ENCODE measurements at regions not wholly inside any gene's neighbourhood (a gene's known extent, or its start where the extent isn't known, plus 50 kb on each side); places are given as distances from the start of the nearest gene placed in this dataset.

DNA sequence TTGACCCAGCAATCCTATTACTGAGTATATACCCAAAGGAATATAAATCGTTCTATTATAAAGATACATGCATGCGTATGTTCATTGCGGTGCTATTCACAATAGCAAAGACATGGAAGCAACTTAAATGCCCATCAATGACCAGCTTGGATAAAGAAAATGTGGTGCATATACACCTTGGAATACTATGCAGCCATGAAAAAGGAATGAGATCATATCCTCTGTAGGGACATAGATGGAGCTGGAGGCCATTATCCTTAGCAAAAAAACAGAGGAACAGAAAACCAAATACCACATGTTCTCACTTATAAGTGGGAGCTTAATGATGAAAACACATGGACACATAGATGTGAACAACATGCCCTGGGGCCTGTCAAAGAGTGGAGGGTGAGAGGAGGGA lies 124.1 kb upstream of the AFF2 start:
- Histone ChIP-seq H3K27me3 (replicated peaks; ENCODE audit: insufficient read depth) (no peaks in the 10 kb centered on the region), H3K4me3 (no peak overlapping the region), H3K9me3 (no peaks in the 10 kb centered on the region), H3K4me1 (replicated peaks) (no peaks in the 10 kb centered on the region), H3K27ac (no peak overlapping the region), H3K36me3 (no peaks in the 10 kb centered on the region)
- TF ChIP-seq POLR2A (IDR thresholded peaks at IDR 0.05) (no peak), POLR2AphosphoS5 (IDR thresholded peaks at IDR 0.05) (no peak)
- TF ChIP-seq, protein P1, sequence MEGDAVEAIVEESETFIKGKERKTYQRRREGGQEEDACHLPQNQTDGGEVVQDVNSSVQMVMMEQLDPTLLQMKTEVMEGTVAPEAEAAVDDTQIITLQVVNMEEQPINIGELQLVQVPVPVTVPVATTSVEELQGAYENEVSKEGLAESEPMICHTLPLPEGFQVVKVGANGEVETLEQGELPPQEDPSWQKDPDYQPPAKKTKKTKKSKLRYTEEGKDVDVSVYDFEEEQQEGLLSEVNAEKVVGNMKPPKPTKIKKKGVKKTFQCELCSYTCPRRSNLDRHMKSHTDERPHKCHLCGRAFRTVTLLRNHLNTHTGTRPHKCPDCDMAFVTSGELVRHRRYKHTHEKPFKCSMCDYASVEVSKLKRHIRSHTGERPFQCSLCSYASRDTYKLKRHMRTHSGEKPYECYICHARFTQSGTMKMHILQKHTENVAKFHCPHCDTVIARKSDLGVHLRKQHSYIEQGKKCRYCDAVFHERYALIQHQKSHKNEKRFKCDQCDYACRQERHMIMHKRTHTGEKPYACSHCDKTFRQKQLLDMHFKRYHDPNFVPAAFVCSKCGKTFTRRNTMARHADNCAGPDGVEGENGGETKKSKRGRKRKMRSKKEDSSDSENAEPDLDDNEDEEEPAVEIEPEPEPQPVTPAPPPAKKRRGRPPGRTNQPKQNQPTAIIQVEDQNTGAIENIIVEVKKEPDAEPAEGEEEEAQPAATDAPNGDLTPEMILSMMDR (IDR thresholded peaks at IDR 0.05): no peak
- 100% methylated on average over 3 of the region's 3 CpGs for WGBS
- intact Hi-C loops (cut with DNase I): no loop called here
- DNase-seq (ENCODE audit: low spot score): no peak

DNA sequence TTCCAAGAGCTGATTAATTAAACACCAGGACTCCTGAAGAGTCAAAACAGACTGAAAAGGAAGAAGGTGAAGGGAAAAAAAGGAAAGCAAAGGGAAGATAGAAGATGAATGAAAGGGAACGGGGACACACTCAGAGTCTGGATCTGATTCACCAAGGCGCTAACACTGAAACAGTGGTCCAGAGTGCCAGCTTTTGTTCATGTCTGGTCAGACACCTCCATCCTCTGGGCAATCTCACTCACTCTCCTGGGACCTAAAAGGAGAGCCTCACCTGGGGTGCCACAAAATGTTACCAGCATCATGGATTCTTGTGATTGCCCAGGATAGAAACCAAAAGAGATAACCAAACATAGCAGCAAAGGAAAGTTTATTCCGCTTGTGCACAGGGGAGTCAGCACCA lies 120.3 kb upstream of the AFF2 start:
- H3K9me3 ChIP-seq: no peaks in the 10 kb centered on the region
- no peak for DNase-seq (ENCODE audit: low spot score)

DNA sequence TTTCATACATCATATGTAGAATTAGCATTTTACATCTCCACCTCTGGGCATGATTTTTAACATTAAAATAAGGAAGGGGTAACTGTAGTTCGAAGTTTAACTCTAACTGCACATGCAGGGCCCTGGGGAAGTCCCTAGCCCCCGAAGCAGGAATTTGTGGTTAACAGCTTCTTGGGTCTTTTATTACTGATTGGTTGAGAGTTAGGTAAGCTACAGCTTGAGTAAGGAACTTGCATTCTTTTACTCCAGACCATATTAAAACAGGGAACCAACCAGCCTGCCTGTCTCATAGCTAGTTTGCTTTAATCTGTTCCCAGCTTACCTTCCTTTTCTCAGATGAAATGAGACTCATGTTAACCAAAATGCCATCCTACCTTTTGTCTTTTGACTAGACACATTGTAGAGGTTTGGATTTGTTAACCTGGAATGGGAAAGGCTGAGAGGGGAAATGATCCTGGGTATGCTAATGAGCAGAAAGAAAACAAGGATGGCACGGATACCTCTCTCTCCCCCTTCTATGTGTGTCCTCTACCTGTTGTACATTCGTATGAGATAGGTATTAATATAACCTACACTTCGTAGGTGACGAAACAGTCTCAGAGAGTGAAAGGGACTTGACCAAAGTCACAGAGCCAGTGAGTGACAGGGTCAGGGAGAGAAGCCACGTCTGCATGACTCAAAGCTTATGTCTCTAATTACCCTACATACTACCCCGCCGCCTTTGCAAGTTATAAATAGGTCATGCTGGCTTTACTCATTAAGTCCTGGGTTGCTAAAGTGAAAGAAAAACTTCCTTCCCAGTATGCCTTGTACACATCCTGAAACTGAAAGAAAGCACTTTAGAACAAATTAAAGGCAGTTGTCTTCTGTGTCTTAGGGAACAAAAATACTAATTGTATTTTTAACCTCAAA lies 119.5 kb upstream of the AFF2 start:
- no peak for DNase-seq (ENCODE audit: low spot score)
- Histone ChIP-seq H3K27me3 (replicated peaks; ENCODE audit: insufficient read depth) (no peaks in the 10 kb centered on the region), H3K4me1 (replicated peaks) (no peaks in the 10 kb centered on the region), H3K36me3 (no peaks in the 10 kb centered on the region), H3K27ac (no peak overlapping the region), H3K9me3 (no peaks in the 10 kb centered on the region), H3K4me3 (no peak overlapping the region)
- 54% methylated on average over 9 of the region's 9 CpGs for WGBS
- intact Hi-C loops (cut with DNase I): no loop called here
- TF ChIP-seq, protein P1 (IDR thresholded peaks at IDR 0.05): no peak
- TF ChIP-seq POLR2A (IDR thresholded peaks at IDR 0.05): no peak
- TF ChIP-seq POLR2AphosphoS5 (IDR thresholded peaks at IDR 0.05): no peak

More for the DNA sequence above, 120.3 kb upstream of the AFF2 start:
- Histone ChIP-seq H3K4me3 (no peak overlapping the region), H3K27me3 (replicated peaks; ENCODE audit: insufficient read depth) (no peaks in the 10 kb centered on the region), H3K36me3 (no peaks in the 10 kb centered on the region), H3K27ac (no peak overlapping the region), H3K4me1 (replicated peaks) (no peaks in the 10 kb centered on the region)
- intact Hi-C loops (cut with DNase I): no loop called here
- 100% methylated on average over 3 of the region's 3 CpGs for WGBS
- no peak for TF ChIP-seq POLR2AphosphoS5 (IDR thresholded peaks at IDR 0.05)
- TF ChIP-seq POLR2A (IDR thresholded peaks at IDR 0.05): no peak
- TF ChIP-seq, protein P1 (IDR thresholded peaks at IDR 0.05): no peak

DNA sequence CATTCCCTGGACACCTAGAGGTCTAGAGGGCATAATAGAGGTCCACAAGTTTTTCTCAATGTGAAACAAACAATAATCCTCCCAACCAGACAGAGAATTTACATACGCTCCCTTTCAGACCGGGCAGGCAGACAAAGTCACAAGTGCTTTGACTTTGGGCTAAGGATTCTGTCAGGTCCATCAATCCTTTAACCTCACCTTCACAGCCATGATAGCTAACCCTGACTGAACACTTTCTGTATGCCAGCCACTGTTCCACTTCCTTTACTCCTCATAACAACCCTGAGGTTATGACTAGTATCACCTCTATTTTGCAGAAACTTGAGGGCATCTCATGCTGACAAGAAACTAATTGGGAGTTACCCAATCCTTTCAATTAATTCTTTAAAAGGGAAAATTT lies 118.8 kb upstream of the AFF2 start:
- DNase-seq (ENCODE audit: low spot score): no peak
- Histone ChIP-seq H3K4me1 (replicated peaks) (no peaks in the 10 kb centered on the region), H3K9me3 (no peaks in the 10 kb centered on the region), H3K36me3 (no peaks in the 10 kb centered on the region), H3K4me3 (no peak overlapping the region), H3K27ac (no peak overlapping the region), H3K27me3 (replicated peaks; ENCODE audit: insufficient read depth) (no peaks in the 10 kb centered on the region)
- TF ChIP-seq POLR2A (IDR thresholded peaks at IDR 0.05): no peak
- TF ChIP-seq, protein P1 (IDR thresholded peaks at IDR 0.05): no peak
- 76% methylated on average over 2 of the region's 2 CpGs for WGBS
- intact Hi-C loops (cut with DNase I): no loop called here

DNA sequence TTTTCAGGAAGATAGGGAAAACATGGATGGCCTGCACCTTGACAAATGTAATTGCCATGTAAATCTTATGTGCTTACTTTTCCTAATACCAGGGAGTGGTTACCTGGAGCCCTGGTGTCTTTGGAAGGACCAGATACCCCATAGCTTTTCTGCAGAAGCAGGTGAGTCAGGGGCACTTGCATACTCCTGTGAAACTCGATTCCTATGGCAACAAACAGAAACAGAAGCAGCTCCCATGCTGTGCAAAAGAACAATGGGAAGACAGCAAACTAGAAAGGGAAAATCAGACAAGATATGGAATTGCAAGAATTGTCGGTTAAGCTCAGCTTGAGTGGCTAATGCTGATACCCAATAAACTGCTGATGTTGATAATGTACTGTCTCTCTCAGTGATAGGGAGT lies 117.4 kb upstream of the AFF2 start:
- no peaks in the 10 kb centered on the region for H3K9me3 ChIP-seq
- H3K4me1 ChIP-seq (replicated peaks): no peaks in the 10 kb centered on the region
- H3K27ac ChIP-seq: no peak overlapping the region
- TF ChIP-seq POLR2A (IDR thresholded peaks at IDR 0.05): no peak
- TF ChIP-seq, protein P1 (IDR thresholded peaks at IDR 0.05): no peak
- DNase-seq (ENCODE audit: low spot score): no peak
- no peaks in the 10 kb centered on the region for H3K27me3 ChIP-seq (replicated peaks; ENCODE audit: insufficient read depth)
- 23% methylated on average over 2 of the region's 2 CpGs for WGBS
- H3K4me3 ChIP-seq: no peak overlapping the region
- intact Hi-C loops (cut with DNase I): no loop called here
- no peaks in the 10 kb centered on the region for H3K36me3 ChIP-seq
